CD14-positive monocyte (primary cell): ENCODE measurements at regions not wholly inside any gene's neighbourhood (a gene's known extent, or its start where the extent isn't known, plus 50 kb on each side); places are given as distances from the start of the nearest gene placed in this dataset.

Source experiments
- DNase-seq, 3 donors: peaks; one replicate each; pipeline ENCODE4 v3.0.0-alpha.2; 2011 to 2022
- H2AFZ ChIP-seq: 2 replicates; pipeline ENCODE4 v1.6.0; 2012; ENCODE audit warnings: mild to moderate bottlenecking, low read depth, low read length, inconsistent platforms; ENCODE audit not compliant: insufficient read depth, poor library complexity, severe bottlenecking
- H3K27ac ChIP-seq, 2 donors: 1 replicate in 1 of 2; 2 replicates in 1 of 2; pipeline ENCODE4 v1.5.1; 2012 to 2013; ENCODE audit warnings: low read length in 2 of 2, control low read depth in 1 of 2, inconsistent platforms in 1 of 2, low read depth in 1 of 2, mild to moderate bottlenecking in 1 of 2
- H3K27me3 ChIP-seq, 2 donors: one replicate each; pipeline versions ENCODE4 v1.6.0 to v1.6.1; 2011 to 2013; ENCODE audit warnings: low read length in 2 of 2; ENCODE audit not compliant: control insufficient read depth in 2 of 2, insufficient read depth in 2 of 2
- H3K36me3 ChIP-seq, 2 donors: replicated peaks in 1 of 2; 1 replicate in 1 of 2; 2 replicates in 1 of 2; pipeline versions ENCODE4 v1.5.1 to v1.6.1; 2012 to 2013; ENCODE audit warnings: low read length in 2 of 2, control low read depth in 1 of 2, inconsistent platforms in 1 of 2, mild to moderate bottlenecking in 1 of 2; ENCODE audit not compliant: insufficient read depth in 2 of 2, control insufficient read depth in 1 of 2
- H3K4me1 ChIP-seq, 2 donors: 1 replicate in 1 of 2; 2 replicates in 1 of 2; pipeline versions ENCODE4 v1.5.1 to v1.6.1; 2012 to 2013; ENCODE audit warnings: low read length in 2 of 2, control low read depth in 1 of 2, inconsistent platforms in 1 of 2, mild to moderate bottlenecking in 1 of 2, moderate library complexity in 1 of 2; ENCODE audit not compliant: insufficient read depth in 2 of 2, control insufficient read depth in 1 of 2
- H3K4me2 ChIP-seq: replicated peaks from 2 replicates; pipeline ENCODE3; 2012; ENCODE audit warnings: low read length, moderate library complexity, mild to moderate bottlenecking; ENCODE audit not compliant: poor library complexity, severe bottlenecking; ENCODE audit errors: extremely low read depth
- H3K4me3 ChIP-seq, 3 experiments: fragments of 200-600 bp in 1 of 3; sonication (generic) in 1 of 3; replicated peaks in 1 of 3; 1 replicate in 2 of 3; 2 replicates in 1 of 3; pipeline ENCODE4 v1.5.1; 2011 to 2013; ENCODE audit warnings: low read length in 3 of 3, mild to moderate bottlenecking in 3 of 3, control low read depth in 2 of 3, low read depth in 2 of 3, inconsistent platforms in 1 of 3, moderate library complexity in 1 of 3
- H3K79me2 ChIP-seq: 2 replicates; pipeline ENCODE4 v1.6.0; 2012; ENCODE audit warnings: mild to moderate bottlenecking, control low read depth, inconsistent platforms, low read length, moderate library complexity; ENCODE audit not compliant: insufficient read depth
- H3K9ac ChIP-seq: 2 replicates; pipeline ENCODE4 v1.6.0; 2017; ENCODE audit warnings: low read length, mild to moderate bottlenecking; ENCODE audit not compliant: insufficient read depth, poor library complexity, severe bottlenecking
- H3K9me3 ChIP-seq, 2 donors: replicated peaks in 1 of 2; 1 replicate in 1 of 2; 2 replicates in 1 of 2; pipeline versions ENCODE4 v1.5.1 to v1.6.1; 2012 to 2013; ENCODE audit warnings: low read length in 2 of 2, control low read depth in 1 of 2; ENCODE audit not compliant: control insufficient read depth in 1 of 2, insufficient read depth in 1 of 2
- H4K20me1 ChIP-seq: 2 replicates; pipeline ENCODE4 v1.6.0; 2012; ENCODE audit warnings: mild to moderate bottlenecking, low read length, control low read depth, moderate library complexity; ENCODE audit not compliant: insufficient read depth
- H3K27ac Mint-ChIP-seq, 7 donors: one replicate each; pipeline ENCODE4 v1.8.0; 2020; ENCODE audit warnings: mild to moderate bottlenecking in 7 of 7, mixed read lengths in 7 of 7, moderate library complexity in 6 of 7, inconsistent platforms in 2 of 7
- H3K27me3 Mint-ChIP-seq, 3 donors: one replicate each; pipeline ENCODE4 v1.8.0; 2021 to 2022; ENCODE audit warnings: low read depth in 3 of 3, mild to moderate bottlenecking in 3 of 3, mixed read lengths in 3 of 3, moderate library complexity in 3 of 3, inconsistent platforms in 1 of 3
- H3K36me3 Mint-ChIP-seq, 2 donors: one replicate each; pipeline ENCODE4 v1.8.0; 2020; ENCODE audit warnings: mixed read lengths in 2 of 2, inconsistent platforms in 1 of 2, mild to moderate bottlenecking in 1 of 2
- H3K4me1 Mint-ChIP-seq: one replicate; pipeline ENCODE4 v1.8.0; 2020; ENCODE audit warnings: mild to moderate bottlenecking, mixed read lengths
- H3K4me3 Mint-ChIP-seq, 2 donors: one replicate each; pipeline ENCODE4 v1.8.0; 2020; ENCODE audit warnings: mild to moderate bottlenecking in 2 of 2, mixed read lengths in 2 of 2, moderate library complexity in 1 of 2
- H3K9me3 Mint-ChIP-seq, 7 donors: one replicate each; pipeline ENCODE4 v1.8.0; 2020 to 2022; ENCODE audit warnings: mixed read lengths in 7 of 7, mild to moderate bottlenecking in 6 of 7, moderate library complexity in 6 of 7, inconsistent platforms in 2 of 7
- WGBS: methylation state at CpG from one replicate; pipeline ENCODE4 v1.1.5; 2013; ENCODE audit warnings: missing lambda C conversion rate; ENCODE audit not compliant: insufficient coverage; 5-methylcytosine and 5-hydroxymethylcytosine counted together
- intact Hi-C, 2 donors: fragments of 100-400 bp; cut with micrococcal nuclease; formaldehyde crosslinking; loops; one replicate each; pipeline versions ENCODE4 v1.15.0 to v1.15.1; 2023
- TF ChIP-seq, protein P1 (sequence below): fragments of 200-600 bp; IDR thresholded peaks from one replicate; pipeline ENCODE4 v1.8.0; 2022; ENCODE audit warnings: antibody characterized with exemption, mild to moderate bottlenecking

DNA sequence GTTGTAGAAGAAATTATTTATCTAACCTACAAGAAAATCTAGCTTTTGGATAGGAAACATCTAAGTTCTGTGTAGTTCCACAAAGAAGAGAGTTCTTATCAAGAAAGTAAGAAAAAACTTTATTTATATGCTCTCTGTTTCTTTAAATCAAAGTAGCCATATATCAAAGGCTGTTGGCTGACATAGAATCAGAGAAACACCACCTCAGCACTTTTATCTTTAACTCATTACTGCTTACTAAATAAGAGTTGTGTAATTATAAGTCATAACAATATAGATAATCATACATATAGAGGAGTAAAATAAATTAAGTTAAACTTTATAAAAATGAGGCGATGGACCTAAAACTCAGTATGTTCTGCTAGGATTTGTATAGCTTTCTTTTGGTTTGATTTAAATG lies 570.6 kb downstream of the PCDH17 start:
- Histone ChIP-seq H3K4me3 (no peak overlapping the region), H3K27ac (no peak overlapping the region), H3K9ac (no peak overlapping the region), H2AFZ (no peak overlapping the region), H3K79me2 (no peaks in the 10 kb centered on the region), H4K20me1 (no peaks in the 10 kb centered on the region), H3K4me1 (no peaks in the 10 kb centered on the region), H3K9me3 (peaks cover 0 to 7% of the 10 kb centered on the region in 2 donors), H3K36me3 (no peaks in the 10 kb centered on the region), H3K4me2 (no peak overlapping the region), H3K27me3 (no peaks in the 10 kb centered on the region)
- DNase-seq = no peak
- TF ChIP-seq, protein P1, sequence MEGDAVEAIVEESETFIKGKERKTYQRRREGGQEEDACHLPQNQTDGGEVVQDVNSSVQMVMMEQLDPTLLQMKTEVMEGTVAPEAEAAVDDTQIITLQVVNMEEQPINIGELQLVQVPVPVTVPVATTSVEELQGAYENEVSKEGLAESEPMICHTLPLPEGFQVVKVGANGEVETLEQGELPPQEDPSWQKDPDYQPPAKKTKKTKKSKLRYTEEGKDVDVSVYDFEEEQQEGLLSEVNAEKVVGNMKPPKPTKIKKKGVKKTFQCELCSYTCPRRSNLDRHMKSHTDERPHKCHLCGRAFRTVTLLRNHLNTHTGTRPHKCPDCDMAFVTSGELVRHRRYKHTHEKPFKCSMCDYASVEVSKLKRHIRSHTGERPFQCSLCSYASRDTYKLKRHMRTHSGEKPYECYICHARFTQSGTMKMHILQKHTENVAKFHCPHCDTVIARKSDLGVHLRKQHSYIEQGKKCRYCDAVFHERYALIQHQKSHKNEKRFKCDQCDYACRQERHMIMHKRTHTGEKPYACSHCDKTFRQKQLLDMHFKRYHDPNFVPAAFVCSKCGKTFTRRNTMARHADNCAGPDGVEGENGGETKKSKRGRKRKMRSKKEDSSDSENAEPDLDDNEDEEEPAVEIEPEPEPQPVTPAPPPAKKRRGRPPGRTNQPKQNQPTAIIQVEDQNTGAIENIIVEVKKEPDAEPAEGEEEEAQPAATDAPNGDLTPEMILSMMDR = no peak
- peaks cover 0 to 2% (median 1%) of the 10 kb centered on the region in 3 donors for H3K27me3 Mint-ChIP-seq
- H3K4me3 Mint-ChIP-seq = no peak overlapping the region
- peaks cover 0 to 7% (median 2%) of the 10 kb centered on the region in 7 donors for H3K9me3 Mint-ChIP-seq
- intact Hi-C loops = no loop called here
- no peaks in the 10 kb centered on the region for H3K4me1 Mint-ChIP-seq
- no peak overlapping the region for H3K27ac Mint-ChIP-seq
- no CpG with 5 or more reads among the region's 1 CpG for WGBS
- H3K36me3 Mint-ChIP-seq = no peaks in the 10 kb centered on the region

DNA sequence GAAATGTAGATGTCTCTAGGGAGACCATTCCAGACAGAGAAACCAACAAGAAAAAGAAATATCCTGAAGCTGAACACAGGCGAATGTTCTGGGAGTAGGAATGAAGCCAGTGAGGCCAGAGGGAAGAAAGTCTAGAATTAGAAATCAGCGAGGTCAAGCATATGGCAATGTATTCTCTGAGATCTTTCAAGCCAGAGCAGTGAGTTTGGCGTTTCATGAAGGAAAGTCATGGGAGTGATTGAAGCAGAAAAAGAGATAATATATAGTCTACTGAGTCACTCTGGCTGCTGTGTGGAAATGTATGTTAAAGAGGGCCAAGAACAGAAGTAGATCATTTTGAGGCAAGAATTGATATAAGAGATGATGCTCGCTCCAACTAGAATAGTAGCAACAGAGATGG lies 576.0 kb downstream of the PCDH17 start:
- H3K9me3 Mint-ChIP-seq = peaks cover 0 to 3% (median 1%) of the 10 kb centered on the region in 7 donors
- no peak overlapping the region for H3K9ac ChIP-seq
- H3K36me3 Mint-ChIP-seq = no peaks in the 10 kb centered on the region
- H3K27me3 Mint-ChIP-seq = no peaks in the 10 kb centered on the region
- H4K20me1 ChIP-seq = no peaks in the 10 kb centered on the region
- H3K4me3 Mint-ChIP-seq = no peak overlapping the region
- no peak overlapping the region for H3K27ac ChIP-seq
- H3K4me1 ChIP-seq = no peaks in the 10 kb centered on the region
- no peaks in the 10 kb centered on the region for H3K27me3 ChIP-seq
- H3K4me2 ChIP-seq = no peak overlapping the region
- H3K9me3 ChIP-seq = no peaks in the 10 kb centered on the region
- H3K4me1 Mint-ChIP-seq = no peaks in the 10 kb centered on the region
- intact Hi-C loops = no loop called here
- H3K4me3 ChIP-seq = no peak overlapping the region
- no peaks in the 10 kb centered on the region for H3K79me2 ChIP-seq
- no peaks in the 10 kb centered on the region for H3K36me3 ChIP-seq
- H2AFZ ChIP-seq = no peak overlapping the region
- TF ChIP-seq, protein P1 = no peak
- DNase-seq = no peak
- H3K27ac Mint-ChIP-seq = no peak overlapping the region
- WGBS = 83% methylated on average over 3 of the region's 4 CpGs
